ENCODE measurements at regions not wholly inside any gene's neighbourhood (a gene's known extent, or its start where the extent isn't known, plus 50 kb on each side); places are given as distances from the start of the nearest gene placed in this dataset.

DNA sequence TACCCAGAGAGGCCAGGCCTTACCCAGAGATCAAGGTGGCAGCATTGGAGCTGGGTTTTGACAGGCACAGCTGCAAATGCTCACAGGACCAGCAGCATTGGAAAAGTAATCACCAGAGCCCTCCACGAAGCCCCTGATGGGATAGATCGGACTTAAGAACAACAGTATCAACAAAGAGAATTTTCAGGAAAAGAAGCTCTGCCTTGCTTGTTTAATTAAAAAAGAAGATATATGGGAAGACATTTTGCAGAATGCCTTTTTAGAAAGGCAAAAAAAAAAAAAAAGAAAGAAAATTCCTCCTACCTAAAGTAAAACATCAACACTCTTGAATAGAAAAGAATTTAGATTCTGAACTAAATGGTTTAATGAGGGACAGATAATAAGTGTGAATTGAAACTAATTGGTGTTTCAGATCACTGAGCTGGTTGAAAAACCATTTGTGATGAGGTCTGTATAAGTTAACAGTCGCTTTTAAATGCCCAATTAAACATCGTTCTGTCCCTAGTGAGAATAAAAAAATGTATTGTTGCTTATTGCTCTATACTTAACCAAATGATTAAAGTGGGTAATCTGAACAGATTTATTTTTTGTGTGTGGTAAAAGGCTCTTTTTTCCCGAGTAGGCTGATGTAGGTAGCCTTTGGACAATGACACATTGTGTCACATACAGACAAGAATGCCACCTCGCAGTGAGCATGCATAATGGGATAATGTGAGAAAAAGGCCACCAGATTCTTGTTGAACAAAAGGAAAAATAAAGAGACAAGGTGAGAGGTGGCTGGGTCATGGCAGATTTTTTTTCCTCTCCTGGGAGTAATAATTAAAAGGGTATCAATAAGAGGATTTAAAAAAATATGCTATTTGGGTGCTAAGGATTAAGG, 93.0 kb upstream of the ARGLU1 start:
- H3K9me3 Mint-ChIP-seq: no peaks in the 10 kb centered on the region

GRCh38 chr13:106657104-106657503, 89.2 kb upstream of the ARGLU1 start:
- Mint-ChIP-seq H3K4me3 (no peak overlapping the region), H3K4me1 (ENCODE audit: low read depth) (no peaks in the 10 kb centered on the region), H3K9me3 (no peaks in the 10 kb centered on the region), H3K27me3 (peaks cover 4% of the 10 kb centered on the region), H3K27ac (no peak overlapping the region), H3K36me3 (no peaks in the 10 kb centered on the region)
- intact Hi-C loops (cut with micrococcal nuclease): no loop called here
- CTCF ChIA-PET: no interaction called here
- POLR2A ChIA-PET: no interaction called here
- no peak for DNase-seq

More for the DNA sequence above, 93.0 kb upstream of the ARGLU1 start:
- DNase-seq: no peak
- H3K27ac Mint-ChIP-seq: no peak overlapping the region
- no peak overlapping the region for H3K4me3 Mint-ChIP-seq
- intact Hi-C loops (cut with micrococcal nuclease): no loop called here
- H3K36me3 Mint-ChIP-seq: no peaks in the 10 kb centered on the region
- ChIA-PET CTCF (no interaction called here), POLR2A (no interaction called here)
- H3K27me3 Mint-ChIP-seq: peaks cover 1% of the 10 kb centered on the region
- H3K4me1 Mint-ChIP-seq (ENCODE audit: low read depth): no peaks in the 10 kb centered on the region

- POLR2A ChIA-PET: no interaction called here
- Mint-ChIP-seq H3K4me3 (no peak overlapping the region), H3K36me3 (no peaks in the 10 kb centered on the region), H3K27ac (no peak overlapping the region), H3K27me3 (peaks cover 4% of the 10 kb centered on the region), H3K4me1 (ENCODE audit: low read depth) (no peaks in the 10 kb centered on the region), H3K9me3 (no peaks in the 10 kb centered on the region)
- CTCF ChIA-PET: no interaction called here
- DNase-seq: no peak
- intact Hi-C loops (cut with micrococcal nuclease): no loop called here
Observed at GRCh38 chr13:106656186-106656585, 88.2 kb upstream of the ARGLU1 start.

- no peak overlapping the region for H3K27ac Mint-ChIP-seq
- H3K36me3 Mint-ChIP-seq: no peaks in the 10 kb centered on the region
- no peak for DNase-seq
- POLR2A ChIA-PET: no interaction called here
- intact Hi-C loops (cut with micrococcal nuclease): no loop called here
- CTCF ChIA-PET: interaction anchor here (0.7 kb wide), 1 partner anchor 30 kb away, joined by 4 read pairs; no protein-coding TSS in a partner anchor
- H3K9me3 Mint-ChIP-seq: no peaks in the 10 kb centered on the region
- no peak overlapping the region for H3K4me3 Mint-ChIP-seq
- H3K4me1 Mint-ChIP-seq (ENCODE audit: low read depth): no peaks in the 10 kb centered on the region
- peaks cover 9% of the 10 kb centered on the region for H3K27me3 Mint-ChIP-seq
Observed at GRCh38 chr13:106651442-106651841, 83.5 kb upstream of the ARGLU1 start.

- no peaks in the 10 kb centered on the region for H3K36me3 Mint-ChIP-seq
- POLR2A ChIA-PET: no interaction called here
- no peaks in the 10 kb centered on the region for H3K4me1 Mint-ChIP-seq (ENCODE audit: low read depth)
- H3K4me3 Mint-ChIP-seq: no peak overlapping the region
- peaks cover 8% of the 10 kb centered on the region for H3K27me3 Mint-ChIP-seq
- H3K9me3 Mint-ChIP-seq: no peaks in the 10 kb centered on the region
- CTCF ChIA-PET: no interaction called here
- no peak for DNase-seq
- H3K27ac Mint-ChIP-seq: no peak overlapping the region
- intact Hi-C loops (cut with micrococcal nuclease): no loop called here
Observed at GRCh38 chr13:106650690-106651205, 82.8 kb upstream of the ARGLU1 start.

- H3K9me3 Mint-ChIP-seq: no peaks in the 10 kb centered on the region
- ChIA-PET CTCF (no interaction called here), POLR2A (no interaction called here)
- H3K36me3 Mint-ChIP-seq: no peaks in the 10 kb centered on the region
- no peak overlapping the region for H3K4me3 Mint-ChIP-seq
- H3K27ac Mint-ChIP-seq: no peak overlapping the region
- intact Hi-C loops (cut with micrococcal nuclease): no loop called here
- no peak for DNase-seq
- H3K4me1 Mint-ChIP-seq (ENCODE audit: low read depth): no peaks in the 10 kb centered on the region
- H3K27me3 Mint-ChIP-seq: peaks cover 11% of the 10 kb centered on the region
Observed at GRCh38 chr13:106649495-106649894, 81.6 kb upstream of the ARGLU1 start.

DNA sequence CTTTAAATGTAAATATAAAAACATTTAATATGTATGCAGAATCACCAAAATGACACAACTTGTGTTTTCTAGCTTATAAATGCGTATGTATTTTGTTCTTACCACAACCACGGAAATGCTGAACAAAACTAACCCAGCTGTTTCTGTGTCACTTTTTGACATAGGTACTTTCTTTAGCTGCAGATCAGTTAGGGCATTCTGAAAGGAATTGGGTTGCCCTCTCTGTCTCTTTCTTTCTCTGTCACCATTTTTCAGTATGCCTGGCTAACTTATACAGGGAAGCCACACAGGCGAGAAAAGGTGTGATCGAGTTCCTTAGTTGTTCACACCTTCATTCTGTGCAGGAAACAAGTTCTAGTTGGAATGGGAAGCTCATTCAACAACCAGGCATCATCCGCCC, 72.6 kb upstream of the ARGLU1 start:
- no peaks in the 10 kb centered on the region for H3K36me3 Mint-ChIP-seq
- CTCF ChIA-PET: no interaction called here
- H3K4me3 Mint-ChIP-seq: no peak overlapping the region
- no peaks in the 10 kb centered on the region for H3K4me1 Mint-ChIP-seq (ENCODE audit: low read depth)
- H3K27me3 Mint-ChIP-seq: peaks cover 9% of the 10 kb centered on the region
- no peaks in the 10 kb centered on the region for H3K9me3 Mint-ChIP-seq
- no peak overlapping the region for H3K27ac Mint-ChIP-seq
- POLR2A ChIA-PET: no interaction called here
- intact Hi-C loops (cut with micrococcal nuclease): no loop called here
- no peak for DNase-seq

GRCh38 chr13:106637519-106637918, 69.6 kb upstream of the ARGLU1 start:
- intact Hi-C loops (cut with micrococcal nuclease): no loop called here
- CTCF ChIA-PET: no interaction called here
- Mint-ChIP-seq H3K4me3 (no peak overlapping the region), H3K27ac (no peak overlapping the region), H3K27me3 (peaks cover 5% of the 10 kb centered on the region), H3K36me3 (no peaks in the 10 kb centered on the region), H3K9me3 (no peaks in the 10 kb centered on the region), H3K4me1 (ENCODE audit: low read depth) (no peaks in the 10 kb centered on the region)
- no peak for DNase-seq
- POLR2A ChIA-PET: no interaction called here

DNA sequence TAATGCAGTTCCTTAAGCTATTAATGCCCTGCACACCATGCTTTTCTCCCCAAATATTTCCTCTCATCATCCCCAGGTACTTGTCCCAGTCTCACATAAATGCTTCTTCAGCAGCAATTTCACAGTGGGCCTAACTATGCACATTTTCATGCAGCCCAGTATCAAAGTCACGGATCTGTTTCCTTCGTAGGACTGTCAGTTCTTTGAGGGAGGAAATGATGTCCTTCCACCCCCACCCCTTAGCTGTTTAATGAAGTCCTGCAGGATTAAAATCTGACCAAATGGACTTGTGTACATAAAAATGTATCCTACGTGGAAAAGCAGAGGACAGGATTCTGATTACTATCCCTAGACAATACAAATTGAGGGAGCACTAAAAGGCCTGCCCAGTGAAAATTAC, 68.6 kb upstream of the ARGLU1 start:
- no peak overlapping the region for H3K4me3 Mint-ChIP-seq
- no peaks in the 10 kb centered on the region for H3K9me3 Mint-ChIP-seq
- ChIA-PET POLR2A (no interaction called here), CTCF (no interaction called here)
- peaks cover 5% of the 10 kb centered on the region for H3K27me3 Mint-ChIP-seq
- intact Hi-C loops (cut with micrococcal nuclease): no loop called here
- H3K36me3 Mint-ChIP-seq: no peaks in the 10 kb centered on the region
- no peak for DNase-seq
- H3K27ac Mint-ChIP-seq: no peak overlapping the region
- no peaks in the 10 kb centered on the region for H3K4me1 Mint-ChIP-seq (ENCODE audit: low read depth)

- no peak for DNase-seq
- Mint-ChIP-seq H3K36me3 (no peaks in the 10 kb centered on the region), H3K4me3 (no peak overlapping the region), H3K27me3 (peaks cover 3% of the 10 kb centered on the region), H3K4me1 (ENCODE audit: low read depth) (no peaks in the 10 kb centered on the region), H3K9me3 (no peaks in the 10 kb centered on the region), H3K27ac (no peak overlapping the region)
- ChIA-PET POLR2A (no interaction called here), CTCF (no interaction called here)
- intact Hi-C loops (cut with micrococcal nuclease): no loop called here
Observed at GRCh38 chr13:106635616-106636015, 67.7 kb upstream of the ARGLU1 start.

GRCh38 chr13:106633321-106633720, 65.4 kb upstream of the ARGLU1 start:
- Mint-ChIP-seq H3K4me1 (ENCODE audit: low read depth) (no peaks in the 10 kb centered on the region), H3K4me3 (no peak overlapping the region), H3K36me3 (no peaks in the 10 kb centered on the region), H3K27ac (no peak overlapping the region), H3K9me3 (no peaks in the 10 kb centered on the region), H3K27me3 (peaks cover 1% of the 10 kb centered on the region)
- ChIA-PET POLR2A (no interaction called here), CTCF (no interaction called here)
- DNase-seq: no peak
- intact Hi-C loops (cut with micrococcal nuclease): no loop called here

- Mint-ChIP-seq H3K36me3 (no peaks in the 10 kb centered on the region), H3K4me1 (ENCODE audit: low read depth) (no peaks in the 10 kb centered on the region), H3K9me3 (no peaks in the 10 kb centered on the region), H3K4me3 (no peak overlapping the region), H3K27ac (no peak overlapping the region), H3K27me3 (peaks cover 13% of the 10 kb centered on the region)
- intact Hi-C loops (cut with micrococcal nuclease): no loop called here
- ChIA-PET POLR2A (no interaction called here), CTCF (interaction anchor here (1.2 kb wide), 1 partner anchor 10 kb away, joined by 3 read pairs; no protein-coding TSS in a partner anchor)
- no peak for DNase-seq
Observed at GRCh38 chr13:106630650-106631049, 62.7 kb upstream of the ARGLU1 start.

DNA sequence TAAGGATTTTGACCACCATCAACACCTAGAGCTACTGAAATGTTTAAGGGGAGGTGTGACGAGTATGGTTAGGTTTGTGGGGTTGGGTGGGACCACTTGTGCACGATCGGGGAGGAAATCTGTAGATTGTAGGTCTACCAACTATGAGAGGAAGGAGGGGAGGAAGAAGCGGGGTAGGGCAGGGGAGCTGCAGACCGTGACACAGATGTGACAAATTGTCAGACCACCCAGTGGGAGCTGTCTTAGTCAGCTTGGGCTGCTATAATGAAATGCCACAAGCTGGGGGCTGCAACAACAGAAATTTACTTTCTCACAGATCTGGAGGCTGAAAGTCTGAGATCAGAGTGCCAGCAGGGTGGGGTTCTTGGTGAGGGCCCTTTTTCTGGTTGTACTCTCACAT, 62.2 kb upstream of the ARGLU1 start:
- no peaks in the 10 kb centered on the region for H3K4me1 Mint-ChIP-seq (ENCODE audit: low read depth)
- ChIA-PET POLR2A (no interaction called here), CTCF (no interaction called here)
- peaks cover 13% of the 10 kb centered on the region for H3K27me3 Mint-ChIP-seq
- no peak overlapping the region for H3K27ac Mint-ChIP-seq
- no peaks in the 10 kb centered on the region for H3K36me3 Mint-ChIP-seq
- intact Hi-C loops (cut with micrococcal nuclease): no loop called here
- no peak overlapping the region for H3K4me3 Mint-ChIP-seq
- no peak for DNase-seq
- no peaks in the 10 kb centered on the region for H3K9me3 Mint-ChIP-seq

All from activated CD4-positive, alpha-beta memory T cell treated with anti-CD3 and anti-CD28 coated beads for 36 hours (primary cell).